Left forelimb (tissue), 1 donor: ENCODE measurements at regions not wholly inside any gene's neighbourhood (a gene's known extent, or its start where the extent isn't known, plus 50 kb on each side); places are given as distances from the start of the nearest gene placed in this dataset.

Experiments
- DNase-seq: peaks from one replicate; pipeline ENCODE4 v3.0.0-alpha.2; 2018; ENCODE audit warnings: low spot score

GRCh38 chr1:221431068-221431651 is 310.7 kb downstream of the DUSP10 start:
- DNase-seq, result no peak

- no peak for DNase-seq
These were observed 309.9 kb downstream of the DUSP10 start for GRCh38 chr1:221431961-221432360.

DNA sequence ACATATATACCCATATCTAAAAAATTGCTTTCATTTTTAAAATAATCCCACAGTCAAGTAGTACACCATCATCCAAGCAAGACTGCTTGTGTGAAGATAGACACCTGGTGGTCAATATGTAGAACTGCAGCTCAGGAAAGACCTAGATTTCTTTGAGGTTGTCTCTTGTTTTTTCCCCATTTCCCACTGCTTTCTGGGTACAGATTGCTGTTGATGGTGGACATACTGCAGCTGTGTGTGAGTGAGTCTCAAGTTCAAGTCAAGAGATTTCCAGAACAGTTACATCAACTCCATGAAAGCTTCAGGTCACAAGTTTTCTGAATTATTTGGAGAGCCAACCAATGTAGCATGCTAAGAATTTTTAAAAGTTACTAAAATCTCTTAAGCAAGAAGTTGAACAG is 306.4 kb downstream of the DUSP10 start:
- DNase-seq, result no peak

DNA sequence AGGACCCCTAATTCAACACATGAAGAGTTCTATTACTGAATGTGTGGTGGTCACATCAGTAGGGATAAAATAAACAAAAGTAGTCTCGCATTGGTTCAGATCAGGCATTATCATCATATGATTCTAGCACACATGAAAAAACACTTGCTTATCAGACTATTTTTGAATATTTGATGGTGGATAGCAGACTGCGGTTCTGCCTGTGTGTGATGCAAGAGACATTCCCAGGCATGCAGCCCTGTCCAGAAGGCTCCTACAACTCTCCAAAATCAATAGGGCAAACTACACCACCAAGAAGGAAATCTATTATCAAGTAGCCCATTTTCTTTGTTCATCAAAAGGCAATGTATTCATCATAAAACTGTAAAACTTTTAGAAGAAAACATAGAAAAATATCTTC is 304.7 kb downstream of the DUSP10 start:
- DNase-seq, result no peak

DNA sequence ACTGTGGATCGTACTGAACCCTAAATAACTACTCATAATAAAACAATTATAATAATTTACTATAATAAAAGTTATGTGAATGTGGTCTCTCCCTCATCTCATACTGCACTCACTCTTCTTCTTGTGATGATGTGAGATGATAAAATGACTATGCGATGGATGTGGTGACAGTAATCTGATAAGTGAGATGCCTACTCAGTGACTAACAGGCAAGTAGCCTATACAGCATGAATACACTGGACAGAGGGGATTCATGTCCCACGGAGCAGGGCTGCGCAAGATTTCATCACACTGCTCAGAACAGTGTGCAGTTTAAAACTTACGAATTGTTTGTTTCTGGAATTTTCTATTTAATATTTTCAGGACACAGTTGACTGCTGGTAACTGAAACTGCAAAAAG is 304.0 kb downstream of the DUSP10 start:
- no peak for DNase-seq

GRCh38 chr1:221439008-221439746 is 302.7 kb downstream of the DUSP10 start:
- DNase-seq, result no peak

GRCh38 chr1:221439747-221440501 is 302.0 kb downstream of the DUSP10 start:
- DNase-seq, result no peak

- no peak for DNase-seq
These were observed 301.2 kb downstream of the DUSP10 start for GRCh38 chr1:221440658-221441057.

DNA sequence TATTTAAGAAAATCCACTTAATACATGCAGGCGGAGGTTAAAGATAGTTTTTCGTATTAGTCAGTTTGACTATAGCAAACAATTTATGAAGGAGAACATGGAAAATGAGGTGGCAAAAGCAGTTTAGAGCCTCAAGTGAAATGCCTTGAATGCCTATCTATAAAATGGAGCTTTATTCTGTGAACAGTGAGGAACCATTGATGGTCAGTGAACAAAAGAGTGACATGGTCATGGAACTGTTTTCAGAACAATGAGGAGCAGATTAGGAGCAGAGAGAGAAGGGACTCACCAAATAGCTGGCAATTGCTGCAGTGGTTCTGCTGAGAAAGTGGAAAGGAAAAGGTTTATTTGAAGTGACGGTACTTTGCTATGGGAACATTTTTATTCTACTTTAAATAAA is 299.8 kb downstream of the DUSP10 start:
- no peak for DNase-seq

DNA sequence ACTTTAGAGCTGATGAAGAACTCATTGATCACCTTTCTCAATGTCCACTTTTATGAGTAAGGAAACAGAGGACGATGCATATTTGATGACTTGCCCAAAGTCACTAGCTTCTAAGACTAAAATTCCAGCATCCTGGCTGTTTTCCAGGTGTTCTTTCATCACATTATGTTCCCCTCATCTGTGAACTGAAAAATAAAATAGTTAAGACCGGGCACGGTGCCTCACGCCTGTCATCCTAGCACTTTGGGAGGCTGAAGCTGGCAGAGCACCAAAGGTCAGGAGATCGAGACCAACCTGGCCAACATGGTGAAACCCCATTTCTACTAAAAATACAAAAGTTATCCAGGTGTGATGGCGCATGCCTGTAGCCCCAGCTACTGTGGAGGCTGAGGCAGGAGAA is 297.5 kb downstream of the DUSP10 start:
- DNase-seq, result no peak

- no peak for DNase-seq
These were observed 293.2 kb downstream of the DUSP10 start for GRCh38 chr1:221448585-221449175.

DNA sequence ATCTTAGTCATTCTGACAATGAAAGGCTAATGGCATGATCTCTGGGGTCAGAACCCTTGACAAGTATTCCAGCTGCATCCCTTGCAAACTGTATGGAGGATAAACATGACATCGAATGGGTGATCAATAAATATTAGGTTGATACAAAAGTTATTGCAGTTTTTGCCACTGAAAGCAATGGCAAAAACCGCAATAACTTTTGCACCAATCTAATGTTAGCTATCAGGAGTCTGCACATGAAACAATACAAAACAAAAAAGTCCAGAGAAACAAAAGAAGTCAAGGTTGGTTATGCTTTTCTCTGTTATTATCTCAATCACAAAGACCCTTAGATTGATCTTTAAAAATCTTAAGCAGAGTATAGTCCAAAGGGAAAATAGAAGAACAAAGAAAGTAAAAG is 292.7 kb downstream of the DUSP10 start:
- no peak for DNase-seq

DNA sequence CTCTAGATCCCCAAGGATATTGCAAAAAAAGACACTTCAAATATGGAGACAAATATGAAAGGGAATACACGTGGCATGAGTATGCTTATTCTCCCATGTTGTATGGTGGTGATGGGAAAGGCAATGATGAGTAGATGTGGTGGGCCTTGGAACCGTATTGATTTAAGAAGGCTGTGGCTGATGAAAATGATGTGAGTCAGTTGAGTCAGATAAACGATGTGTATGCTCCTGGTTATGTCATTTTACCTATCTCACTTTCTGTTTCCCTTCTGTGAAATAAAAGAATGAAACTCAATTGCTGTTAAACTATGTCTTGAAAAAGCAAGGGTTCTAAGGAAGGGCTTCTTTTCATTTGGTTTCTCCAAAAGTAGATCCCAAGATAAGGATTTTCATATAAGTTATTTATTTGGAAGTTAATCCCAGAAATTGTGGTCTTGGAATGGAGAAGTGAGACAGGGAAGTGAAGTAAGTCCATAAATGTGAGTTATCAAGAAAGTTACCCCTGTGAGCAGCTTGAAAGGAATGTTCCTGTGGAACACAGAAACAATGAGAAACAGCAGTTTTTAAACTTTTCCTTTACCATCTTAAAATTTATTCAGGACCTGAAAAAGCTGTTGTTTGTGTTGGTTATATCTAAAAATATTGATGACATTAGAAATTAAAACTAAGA is 292.0 kb downstream of the DUSP10 start:
- no peak for DNase-seq

- no peak for DNase-seq
These were observed 290.1 kb downstream of the DUSP10 start for GRCh38 chr1:221451741-221452140.

- no peak for DNase-seq
These were observed 287.8 kb downstream of the DUSP10 start for GRCh38 chr1:221454096-221454495.

- DNase-seq, result no peak
These were observed 285.0 kb downstream of the DUSP10 start for GRCh38 chr1:221456918-221457317.

GRCh38 chr1:221457685-221458446 is 284.0 kb downstream of the DUSP10 start:
- DNase-seq, result no peak

GRCh38 chr1:221458447-221459156 is 283.3 kb downstream of the DUSP10 start:
- no peak for DNase-seq

- no peak for DNase-seq
These were observed 282.3 kb downstream of the DUSP10 start for GRCh38 chr1:221459558-221459957.

GRCh38 chr1:221462345-221462744 is 279.5 kb downstream of the DUSP10 start:
- no peak for DNase-seq

DNA sequence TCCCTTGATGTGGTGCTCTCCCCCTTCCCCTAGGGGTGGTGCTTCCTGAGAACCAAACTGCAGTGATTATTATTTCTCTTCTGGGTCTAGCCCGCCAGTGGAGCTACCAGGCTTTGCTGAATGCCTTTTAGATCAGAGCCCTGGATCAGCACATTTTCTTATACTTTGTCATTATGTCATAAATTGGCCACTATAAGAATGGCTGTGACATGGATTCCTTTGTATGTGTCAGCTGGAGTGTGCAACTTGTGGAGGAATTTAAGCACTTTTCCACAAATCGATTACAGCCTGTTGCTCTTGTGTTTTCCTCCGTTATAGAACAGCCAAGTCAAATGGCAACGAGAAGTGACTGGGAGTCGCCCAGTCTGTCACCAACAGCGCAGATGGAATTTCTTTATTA is 273.3 kb downstream of the DUSP10 start:
- no peak for DNase-seq
